ENCODE measurements at regions not wholly inside any gene's neighbourhood (a gene's known extent, or its start where the extent isn't known, plus 50 kb on each side); places are given as distances from the start of the nearest gene placed in this dataset.

DNA sequence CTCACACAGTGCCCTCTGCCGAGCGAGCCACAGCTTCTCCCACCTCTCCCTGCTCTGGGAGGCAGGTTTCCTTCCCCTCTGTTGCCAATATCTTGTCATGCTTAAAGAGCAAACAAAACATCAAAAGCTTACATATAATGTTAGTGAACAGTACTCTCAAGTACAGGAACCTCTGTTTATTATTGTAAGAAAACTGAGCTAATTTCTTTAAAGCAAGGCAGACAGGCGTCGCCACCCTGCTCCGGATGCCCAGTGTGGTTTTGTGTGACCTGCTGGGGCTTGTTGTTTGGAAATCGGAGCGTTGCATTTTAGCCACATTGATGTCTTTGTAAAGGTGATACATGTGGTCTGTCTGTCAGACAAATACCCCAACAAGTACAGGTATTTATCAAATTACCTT lies 401.4 kb upstream of the IRX1 start:
- Mint-ChIP-seq H3K36me3 (ENCODE audit: low read depth) (no peaks in the 10 kb centered on the region), H3K4me3 (no peak overlapping the region), H3K27ac (no peak overlapping the region), H3K4me1 (no peaks in the 10 kb centered on the region), H3K27me3 (peaks cover 17% of the 10 kb centered on the region)
- no peaks in the 10 kb centered on the region for H3K9me3 ChIP-seq (ENCODE audit: control insufficient read depth, low read length, poor library complexity, severe bottlenecking)
- no peak for DNase-seq
- ATAC-seq, result no peak

DNA sequence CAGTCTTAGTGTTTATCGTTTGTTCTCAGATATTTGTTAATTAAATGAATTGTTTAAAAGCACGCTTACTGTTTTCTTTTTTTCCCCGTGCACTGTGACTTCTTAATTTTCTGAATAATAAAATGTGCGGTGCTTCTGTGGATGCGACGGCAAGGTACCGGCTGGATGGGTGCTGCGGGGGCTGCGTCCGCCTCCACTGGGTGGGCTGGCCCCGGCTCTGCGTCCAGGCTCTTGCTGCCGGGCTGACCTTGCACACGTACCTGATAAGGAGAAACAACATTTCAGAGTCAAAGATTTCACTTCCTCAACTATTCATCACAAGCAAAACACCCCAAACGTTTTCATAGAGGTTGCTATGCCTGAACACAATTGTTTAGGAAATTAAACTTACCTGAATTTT lies 404.0 kb upstream of the IRX1 start:
- no peak overlapping the region for H3K27ac Mint-ChIP-seq
- H3K27me3 Mint-ChIP-seq, result no peaks in the 10 kb centered on the region
- H3K4me1 Mint-ChIP-seq, result no peaks in the 10 kb centered on the region
- no peaks in the 10 kb centered on the region for H3K9me3 ChIP-seq (ENCODE audit: control insufficient read depth, low read length, poor library complexity, severe bottlenecking)
- H3K4me3 Mint-ChIP-seq, result no peak overlapping the region
- no peak for ATAC-seq
- no peaks in the 10 kb centered on the region for H3K36me3 Mint-ChIP-seq (ENCODE audit: low read depth)
- no peak for DNase-seq

DNA sequence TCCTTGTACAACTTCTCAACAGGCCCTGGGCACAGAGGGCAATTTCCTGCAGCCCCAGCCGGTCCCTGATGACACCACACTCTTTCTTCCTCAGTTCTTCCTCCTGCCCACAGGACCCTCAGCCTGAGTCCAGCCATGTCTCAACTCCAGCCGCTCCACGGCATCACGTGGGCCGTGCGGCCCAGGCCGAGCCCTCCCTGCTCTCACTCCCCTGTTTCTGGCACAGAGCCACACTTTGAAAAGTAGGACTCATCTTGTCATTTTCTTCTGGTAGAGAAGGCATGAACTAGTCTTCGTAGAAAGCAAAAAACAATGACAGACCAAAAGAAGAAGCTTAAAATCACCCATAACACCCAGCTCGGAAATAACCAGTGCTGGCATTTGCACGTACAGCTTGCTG lies 404.7 kb upstream of the IRX1 start:
- no peaks in the 10 kb centered on the region for H3K36me3 Mint-ChIP-seq (ENCODE audit: low read depth)
- H3K27ac Mint-ChIP-seq, result no peak overlapping the region
- ATAC-seq, result no peak
- H3K4me3 Mint-ChIP-seq, result no peak overlapping the region
- DNase-seq, result no peak
- H3K9me3 ChIP-seq (ENCODE audit: control insufficient read depth, low read length, poor library complexity, severe bottlenecking), result no peaks in the 10 kb centered on the region
- H3K27me3 Mint-ChIP-seq, result no peaks in the 10 kb centered on the region
- H3K4me1 Mint-ChIP-seq, result no peaks in the 10 kb centered on the region

- no peak for ATAC-seq
- no peaks in the 10 kb centered on the region for H3K36me3 Mint-ChIP-seq (ENCODE audit: low read depth)
- no peaks in the 10 kb centered on the region for H3K4me1 Mint-ChIP-seq
- no peak for DNase-seq
- H3K27me3 Mint-ChIP-seq, result no peaks in the 10 kb centered on the region
- no peak overlapping the region for H3K27ac Mint-ChIP-seq
- H3K9me3 ChIP-seq (ENCODE audit: control insufficient read depth, low read length, poor library complexity, severe bottlenecking), result no peaks in the 10 kb centered on the region
- no peak overlapping the region for H3K4me3 Mint-ChIP-seq
These were observed 405.2 kb upstream of the IRX1 start for GRCh38 chr5:3190433-3190832.

- ATAC-seq, result no peak
- H3K36me3 Mint-ChIP-seq (ENCODE audit: low read depth), result no peaks in the 10 kb centered on the region
- no peak overlapping the region for H3K4me3 Mint-ChIP-seq
- H3K9me3 ChIP-seq (ENCODE audit: control insufficient read depth, low read length, poor library complexity, severe bottlenecking), result no peaks in the 10 kb centered on the region
- no peak for DNase-seq
- no peak overlapping the region for H3K27ac Mint-ChIP-seq
- H3K27me3 Mint-ChIP-seq, result no peaks in the 10 kb centered on the region
- no peaks in the 10 kb centered on the region for H3K4me1 Mint-ChIP-seq
These were observed 407.7 kb upstream of the IRX1 start for GRCh38 chr5:3187771-3188425.

DNA sequence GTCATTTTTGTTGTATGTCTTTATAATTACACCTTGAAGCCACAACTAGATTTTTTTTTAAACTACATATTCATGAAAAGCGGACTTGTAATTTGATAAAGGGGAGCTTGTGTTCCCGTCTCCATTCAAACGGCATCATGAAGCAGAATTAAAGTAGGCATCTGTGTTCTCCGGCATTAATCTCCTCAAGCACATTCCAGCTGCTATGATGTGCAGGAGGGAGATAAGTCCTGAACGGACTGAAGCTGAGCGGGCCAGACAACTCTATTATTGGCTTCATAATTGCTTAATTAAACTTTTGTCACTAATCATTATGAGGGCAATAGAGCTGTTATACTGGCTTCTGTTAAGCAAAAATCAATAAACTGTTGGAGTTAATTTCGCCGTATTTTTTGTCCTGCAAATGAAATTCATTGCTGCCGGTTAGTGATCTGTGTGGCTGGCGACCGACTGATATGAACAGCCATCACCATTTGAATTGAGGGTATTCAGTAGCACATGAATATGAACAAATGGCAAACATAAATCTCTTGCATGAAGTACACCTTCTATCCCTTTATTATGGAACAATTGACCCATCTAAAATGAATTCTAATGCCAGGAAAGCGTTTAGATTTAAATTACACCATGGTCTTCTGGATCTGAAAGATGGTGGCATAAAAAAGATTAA lies 408.8 kb upstream of the IRX1 start:
- Mint-ChIP-seq H3K4me1 (no peaks in the 10 kb centered on the region), H3K27me3 (no peaks in the 10 kb centered on the region), H3K27ac (no peak overlapping the region), H3K4me3 (no peak overlapping the region), H3K36me3 (ENCODE audit: low read depth) (no peaks in the 10 kb centered on the region)
- H3K9me3 ChIP-seq (ENCODE audit: control insufficient read depth, low read length, poor library complexity, severe bottlenecking), result no peaks in the 10 kb centered on the region
- DNase-seq (no peak), ATAC-seq (no peak)

GRCh38 chr5:3186156-3186555 lies 409.5 kb upstream of the IRX1 start:
- Mint-ChIP-seq H3K36me3 (ENCODE audit: low read depth) (no peaks in the 10 kb centered on the region), H3K27ac (no peak overlapping the region), H3K4me3 (no peak overlapping the region), H3K4me1 (no peaks in the 10 kb centered on the region), H3K27me3 (no peaks in the 10 kb centered on the region)
- ATAC-seq (no peak), DNase-seq (no peak)
- no peaks in the 10 kb centered on the region for H3K9me3 ChIP-seq (ENCODE audit: control insufficient read depth, low read length, poor library complexity, severe bottlenecking)

GRCh38 chr5:3185488-3185887 lies 410.1 kb upstream of the IRX1 start:
- no peak for ATAC-seq

DNA sequence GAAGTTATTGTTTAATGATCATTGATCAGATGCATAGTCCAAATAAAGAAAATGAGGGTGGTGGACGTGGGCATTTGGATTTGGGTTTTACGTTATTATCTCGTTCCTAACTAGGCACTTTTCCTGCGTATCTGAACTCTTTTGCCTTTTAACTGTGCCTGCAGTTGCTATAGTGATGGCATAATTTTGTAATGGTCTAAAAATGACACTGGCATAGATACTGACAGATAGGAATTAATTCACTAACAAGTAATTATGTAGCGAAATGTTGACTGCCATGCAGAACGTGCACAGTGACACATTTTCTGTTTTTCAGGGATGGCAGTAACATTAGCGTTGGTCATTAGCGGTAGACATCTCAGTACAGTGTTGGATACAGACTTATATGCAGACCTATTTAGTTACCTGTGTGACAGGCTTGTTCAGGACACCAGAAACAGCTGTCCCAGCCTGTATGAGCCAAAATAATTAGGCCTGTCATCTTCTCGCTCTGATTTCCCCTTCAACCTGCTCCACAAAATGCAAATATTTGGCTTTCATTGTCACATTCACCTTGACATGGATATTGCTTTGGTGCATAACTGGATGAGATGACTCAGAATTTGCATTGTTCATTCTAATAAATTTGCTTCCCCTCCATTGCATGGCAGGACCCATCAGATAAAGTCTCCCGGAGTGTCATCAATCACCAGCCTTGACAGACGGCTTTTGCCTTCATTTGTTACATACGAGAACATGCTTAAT lies 413.3 kb upstream of the IRX1 start:
- no peak overlapping the region for H3K27ac Mint-ChIP-seq
- H3K4me3 Mint-ChIP-seq, result no peak overlapping the region
- ATAC-seq (no peak), DNase-seq (no peak)
- H3K27me3 Mint-ChIP-seq, result no peaks in the 10 kb centered on the region
- H3K4me1 Mint-ChIP-seq, result no peaks in the 10 kb centered on the region
- no peaks in the 10 kb centered on the region for H3K36me3 Mint-ChIP-seq (ENCODE audit: low read depth)
- H3K9me3 ChIP-seq (ENCODE audit: control insufficient read depth, low read length, poor library complexity, severe bottlenecking), result no peaks in the 10 kb centered on the region

More at GRCh38 chr5:3185488-3185887, 410.1 kb upstream of the IRX1 start:
- Mint-ChIP-seq H3K4me3 (no peak overlapping the region), H3K27me3 (no peaks in the 10 kb centered on the region), H3K27ac (no peak overlapping the region), H3K4me1 (no peaks in the 10 kb centered on the region), H3K36me3 (ENCODE audit: low read depth) (no peaks in the 10 kb centered on the region)
- DNase-seq, result no peak
- no peaks in the 10 kb centered on the region for H3K9me3 ChIP-seq (ENCODE audit: control insufficient read depth, low read length, poor library complexity, severe bottlenecking)

DNA sequence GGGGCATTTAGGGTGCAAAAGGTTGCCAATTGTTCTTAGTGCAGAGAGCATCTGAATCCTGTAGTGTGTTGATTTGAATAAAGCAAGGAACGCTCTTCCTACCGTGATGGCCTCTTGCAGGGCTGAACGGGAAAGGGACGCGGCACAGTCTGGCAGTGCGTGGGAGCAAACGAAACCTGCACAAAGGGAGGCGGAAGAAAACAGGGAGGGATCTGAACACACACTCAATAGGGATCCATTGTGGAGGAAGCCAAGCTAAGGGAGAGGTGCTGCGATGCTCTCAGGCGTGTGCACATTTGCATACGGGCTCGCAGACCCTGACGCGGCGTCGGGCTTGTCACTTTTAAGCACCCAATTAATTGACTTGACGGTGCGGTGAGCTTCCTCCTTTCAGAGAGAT lies 414.0 kb upstream of the IRX1 start:
- no peaks in the 10 kb centered on the region for H3K4me1 Mint-ChIP-seq
- H3K9me3 ChIP-seq (ENCODE audit: control insufficient read depth, low read length, poor library complexity, severe bottlenecking), result no peaks in the 10 kb centered on the region
- H3K27me3 Mint-ChIP-seq, result no peaks in the 10 kb centered on the region
- no peak overlapping the region for H3K4me3 Mint-ChIP-seq
- DNase-seq (no peak), ATAC-seq (no peak)
- no peak overlapping the region for H3K27ac Mint-ChIP-seq
- peaks cover 1% of the 10 kb centered on the region for H3K36me3 Mint-ChIP-seq (ENCODE audit: low read depth)

DNA sequence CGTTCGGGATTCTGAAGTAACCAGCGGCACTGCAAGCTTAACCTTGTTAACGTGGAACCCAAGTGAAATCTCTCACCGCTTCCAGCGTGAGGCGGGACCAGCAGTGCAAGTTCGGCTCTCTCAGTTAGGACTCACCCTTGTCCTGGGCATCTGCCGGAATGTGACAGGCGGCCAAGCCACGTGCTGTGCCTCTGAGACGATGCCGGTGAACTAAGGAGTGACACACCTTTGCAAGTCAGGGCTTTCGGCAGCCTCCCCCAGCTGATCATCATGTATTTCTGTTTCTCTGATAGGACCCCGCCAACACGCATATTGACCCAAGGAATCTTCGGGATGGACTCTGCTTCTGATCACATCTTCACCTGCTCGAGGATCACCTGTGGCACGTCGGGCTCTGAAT lies 415.0 kb upstream of the IRX1 start:
- no peak overlapping the region for H3K4me3 Mint-ChIP-seq
- H3K36me3 Mint-ChIP-seq (ENCODE audit: low read depth), result peaks cover 2% of the 10 kb centered on the region
- no peaks in the 10 kb centered on the region for H3K9me3 ChIP-seq (ENCODE audit: control insufficient read depth, low read length, poor library complexity, severe bottlenecking)
- H3K4me1 Mint-ChIP-seq, result no peaks in the 10 kb centered on the region
- DNase-seq, result no peak
- no peaks in the 10 kb centered on the region for H3K27me3 Mint-ChIP-seq
- H3K27ac Mint-ChIP-seq, result no peak overlapping the region
- ATAC-seq, result no peak

- Mint-ChIP-seq H3K27ac (no peak overlapping the region), H3K27me3 (no peaks in the 10 kb centered on the region), H3K4me1 (no peaks in the 10 kb centered on the region), H3K4me3 (no peak overlapping the region), H3K36me3 (ENCODE audit: low read depth) (peaks cover 2% of the 10 kb centered on the region)
- no peak for ATAC-seq
- H3K9me3 ChIP-seq (ENCODE audit: control insufficient read depth, low read length, poor library complexity, severe bottlenecking), result no peaks in the 10 kb centered on the region
- DNase-seq, result no peak
These were observed 416.4 kb upstream of the IRX1 start for GRCh38 chr5:3179220-3179619.

DNA sequence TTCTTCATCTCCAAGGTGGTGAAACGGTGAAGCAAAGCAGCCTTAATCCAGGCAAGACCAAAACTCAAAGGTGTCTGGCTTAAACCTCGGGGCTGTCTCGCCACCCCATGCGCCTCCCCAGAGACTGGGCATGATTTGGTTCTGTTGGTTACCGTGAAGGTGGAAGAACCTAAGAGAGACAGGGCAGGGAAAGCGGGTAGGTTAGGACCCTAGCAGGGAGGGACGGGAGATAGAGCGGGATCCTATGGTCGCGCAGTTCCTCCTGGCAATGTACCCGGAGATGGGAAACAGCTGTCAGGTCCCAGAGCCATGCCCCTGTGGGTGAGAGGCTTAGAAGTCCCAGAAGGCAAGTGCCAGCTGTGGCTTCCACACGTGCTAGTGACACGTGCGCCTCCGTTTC lies 418.3 kb upstream of the IRX1 start:
- no peak for ATAC-seq
- no peak for DNase-seq
- no peak overlapping the region for H3K4me3 Mint-ChIP-seq
- no peaks in the 10 kb centered on the region for H3K4me1 Mint-ChIP-seq
- peaks cover 2% of the 10 kb centered on the region for H3K36me3 Mint-ChIP-seq (ENCODE audit: low read depth)
- H3K27me3 Mint-ChIP-seq, result no peaks in the 10 kb centered on the region
- H3K27ac Mint-ChIP-seq, result no peak overlapping the region
- no peaks in the 10 kb centered on the region for H3K9me3 ChIP-seq (ENCODE audit: control insufficient read depth, low read length, poor library complexity, severe bottlenecking)

DNA sequence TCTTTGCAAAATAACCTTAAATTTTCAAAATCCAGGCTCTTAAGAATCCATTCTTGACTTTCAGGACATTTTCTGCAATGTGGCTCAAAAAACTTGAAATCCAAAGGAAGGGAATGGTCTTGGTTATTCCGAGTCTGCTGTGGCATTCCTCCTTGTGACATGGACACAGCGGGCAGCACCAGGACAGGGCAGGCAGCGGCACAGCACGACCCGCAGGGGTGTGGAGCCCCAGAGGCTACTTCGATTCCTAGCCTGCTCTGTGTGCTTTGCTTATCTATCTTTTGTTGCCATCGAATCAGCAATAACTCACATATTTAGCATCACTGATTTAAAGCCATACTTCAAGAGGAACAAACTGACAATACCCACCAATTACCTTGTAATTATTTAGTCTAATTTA lies 420.2 kb upstream of the IRX1 start:
- Mint-ChIP-seq H3K27ac (no peak overlapping the region), H3K4me1 (no peaks in the 10 kb centered on the region), H3K4me3 (no peak overlapping the region), H3K36me3 (ENCODE audit: low read depth) (peaks cover 2% of the 10 kb centered on the region), H3K27me3 (no peaks in the 10 kb centered on the region)
- H3K9me3 ChIP-seq (ENCODE audit: control insufficient read depth, low read length, poor library complexity, severe bottlenecking), result no peaks in the 10 kb centered on the region
- ATAC-seq, result no peak
- DNase-seq, result no peak
